GM18505 (cell line): ENCODE measurements at regions not wholly inside any gene's neighbourhood (a gene's known extent, or its start where the extent isn't known, plus 50 kb on each side); places are given as distances from the start of the nearest gene placed in this dataset.

Experiments
- ATAC-seq: cut with Tn5 transposase; IDR thresholded peaks from one replicate; pipeline ENCODE4 v1.9.1; 2021; ENCODE audit not compliant: unreplicated experiment
- POLR2A ChIP-seq: IDR thresholded peaks from 4 replicates; pipeline ENCODE4 v1.6.1; 2011; ENCODE audit warnings: borderline replicate concordance; ENCODE audit not compliant: insufficient read depth, insufficient read length; ENCODE audit errors: extremely low read depth

DNA sequence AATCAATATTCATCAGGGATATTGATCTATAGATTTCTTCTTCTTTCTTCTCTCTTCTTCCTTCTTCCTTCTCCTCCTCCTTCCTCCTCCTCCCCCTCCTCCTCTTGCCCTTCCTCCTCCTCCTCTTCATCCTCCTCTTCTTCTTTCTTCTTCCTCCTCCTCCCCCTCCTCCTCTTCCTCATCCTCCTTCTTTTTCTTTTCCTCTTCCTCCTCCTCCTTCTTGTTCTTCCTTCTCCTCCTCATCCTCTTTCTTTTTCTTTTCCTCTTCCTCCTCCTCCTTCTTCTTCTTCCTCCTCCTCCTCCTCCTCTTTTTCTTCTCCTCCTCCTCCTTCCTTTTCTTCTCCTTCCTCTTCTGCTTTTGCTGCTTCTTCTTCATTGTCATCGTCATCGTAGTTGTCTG is 52.4 kb upstream of the SERINC1 start:
- ATAC-seq = no peak
- no peak for TF ChIP-seq POLR2A

DNA sequence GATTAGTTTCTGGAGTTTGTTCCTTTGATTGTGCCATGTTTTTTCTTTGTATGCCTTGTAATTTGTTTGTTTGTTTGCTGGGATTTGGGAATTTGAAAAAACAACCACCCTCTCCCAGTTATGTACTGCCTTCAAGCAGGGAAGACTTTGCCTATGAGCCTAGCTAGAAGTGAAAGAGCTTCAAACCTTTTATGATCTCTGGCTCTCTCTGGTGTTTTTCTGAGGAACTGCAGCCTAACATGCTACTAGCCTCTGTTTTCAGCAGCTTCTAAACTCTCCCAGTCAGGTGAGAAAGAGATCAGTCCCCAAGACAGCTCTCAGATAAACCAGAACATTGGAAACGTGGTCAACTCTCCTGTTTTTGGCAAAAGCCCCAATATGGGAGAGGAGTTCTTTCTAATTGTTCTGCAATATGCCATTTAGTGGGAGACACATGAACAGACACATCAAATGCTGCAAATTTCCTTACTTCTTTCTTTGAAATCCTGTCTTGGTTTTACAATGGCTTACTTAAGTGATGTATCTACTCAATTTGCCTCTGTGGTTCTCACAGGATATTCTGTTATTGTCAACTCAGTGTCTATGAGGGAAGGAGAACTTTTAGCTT is 58.9 kb upstream of the SERINC1 start:
- ATAC-seq = peak; percentile 95
- TF ChIP-seq POLR2A = no peak

DNA sequence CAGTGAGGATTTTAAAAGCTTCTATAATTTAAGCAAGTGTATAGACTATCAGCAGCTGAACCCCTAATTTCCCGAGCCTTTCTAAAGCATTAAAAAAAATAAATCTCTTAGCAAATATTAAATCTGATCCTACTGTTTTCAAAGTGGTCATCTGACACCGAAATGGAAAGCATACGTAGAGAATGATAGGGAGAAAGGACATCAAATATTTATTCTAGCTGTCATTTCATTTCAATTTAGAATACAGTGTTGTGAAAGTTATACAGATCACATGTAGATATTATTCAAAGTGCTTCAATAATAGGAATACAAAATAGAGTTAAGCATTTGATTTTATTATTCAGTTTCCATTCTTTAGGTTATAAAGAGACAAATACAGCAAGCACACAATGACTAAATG is 61.9 kb upstream of the PKIB start:
- no peak for TF ChIP-seq POLR2A
- no peak for ATAC-seq

DNA sequence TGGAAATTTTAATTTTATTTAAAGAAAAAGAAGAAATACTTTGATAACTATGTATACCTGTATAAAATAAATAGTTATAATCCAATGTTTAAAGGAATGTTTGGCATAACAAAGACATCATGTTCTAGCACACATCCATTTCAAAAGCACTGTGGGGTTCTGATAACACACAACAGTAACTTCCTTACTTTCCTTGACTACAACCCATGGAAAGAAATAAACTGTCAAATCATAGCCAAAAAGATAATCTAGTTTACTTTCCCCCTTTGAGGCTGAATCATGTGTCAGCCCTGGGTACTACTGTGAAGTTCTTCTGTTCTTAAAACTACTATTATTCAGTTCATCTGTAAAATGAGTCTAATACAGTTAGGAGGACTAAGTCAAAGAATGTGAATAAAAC is 61.4 kb upstream of the PKIB start:
- no peak for TF ChIP-seq POLR2A
- no peak for ATAC-seq

DNA sequence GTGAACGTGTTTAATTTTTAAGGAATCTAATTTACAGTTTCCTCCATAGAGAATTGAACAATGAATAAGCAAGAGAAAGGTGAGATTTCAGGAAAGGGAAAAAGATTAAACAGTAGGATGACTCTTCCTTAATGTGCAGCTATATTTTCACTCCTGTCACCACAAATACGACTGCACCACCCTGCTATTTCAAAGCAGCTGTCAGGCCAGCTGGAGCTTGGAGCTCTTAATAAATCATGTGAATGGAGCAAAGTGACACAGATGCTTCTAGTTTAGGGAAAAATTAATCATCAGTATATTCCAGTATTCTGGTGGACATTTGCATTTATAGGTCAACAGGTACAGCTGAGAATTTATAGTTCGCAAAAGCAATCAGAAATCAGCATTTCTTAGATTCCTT is 56.5 kb upstream of the PKIB start:
- TF ChIP-seq POLR2A = no peak
- ATAC-seq = no peak

DNA sequence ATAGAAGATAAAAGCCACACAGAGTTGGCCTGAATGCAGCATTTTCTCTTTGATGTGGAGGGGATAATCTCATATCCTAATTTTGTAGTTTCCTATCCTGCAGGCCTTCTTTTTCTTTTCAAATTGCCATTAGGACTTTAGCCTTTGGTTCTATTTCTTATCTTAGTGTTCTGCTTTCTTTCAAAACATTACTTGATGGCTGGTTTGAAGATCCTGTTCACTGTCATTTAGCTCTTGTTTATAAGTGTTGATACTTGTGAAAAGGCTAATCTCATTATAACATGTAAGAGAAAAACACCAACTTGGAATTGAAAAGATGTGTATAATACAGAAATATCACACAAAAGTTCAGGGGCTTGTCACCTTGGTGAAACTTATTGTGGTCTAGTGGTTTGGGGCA is 54.6 kb upstream of the PKIB start:
- ATAC-seq = no peak

DNA sequence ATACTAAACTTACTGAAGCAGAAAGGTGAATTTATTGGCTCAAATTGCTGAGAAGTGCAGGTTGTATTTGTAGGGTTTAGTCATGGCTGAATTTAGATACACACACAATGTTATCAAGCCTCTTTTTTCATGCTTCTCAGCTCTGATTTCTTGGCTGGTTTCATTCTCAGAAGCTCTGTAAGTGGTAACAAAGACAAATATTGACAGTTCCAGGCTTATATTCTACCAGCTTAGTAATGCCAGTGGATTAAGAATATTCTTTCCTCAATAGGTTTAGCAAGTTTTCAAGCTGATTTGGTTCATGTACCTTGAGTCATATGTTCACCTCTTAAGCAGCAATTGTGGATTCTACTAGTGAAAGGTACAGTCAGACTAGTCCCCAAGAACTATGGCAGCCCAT is 52.1 kb upstream of the PKIB start:
- no peak for TF ChIP-seq POLR2A

More for the DNA sequence above, 54.6 kb upstream of the PKIB start:
- no peak for TF ChIP-seq POLR2A

More for the DNA sequence above, 52.1 kb upstream of the PKIB start:
- no peak for ATAC-seq
